PC-9 (cell line): ENCODE measurements at regions not wholly inside any gene's neighbourhood (a gene's known extent, or its start where the extent isn't known, plus 50 kb on each side); places are given as distances from the start of the nearest gene placed in this dataset.

Source experiments
- EZH2 ChIP-seq: fragments of 200-600 bp; sonication (generic); IDR thresholded peaks from 2 replicates; pipeline ENCODE4 v1.8.0; 2017; ENCODE audit warnings: antibody characterized with exemption, low read depth
- TF ChIP-seq, protein P1 (sequence below): fragments of 200-600 bp; sonication (generic); conservative IDR thresholded peaks from 2 replicates; pipeline ENCODE4 v1.6.1; 2017; ENCODE audit warnings: mixed run types, antibody characterized with exemption, mild to moderate bottlenecking, moderate library complexity

GRCh38 chr18:44286049-44286448 is 394.6 kb upstream of the SETBP1 start:
- TF ChIP-seq, protein P1, sequence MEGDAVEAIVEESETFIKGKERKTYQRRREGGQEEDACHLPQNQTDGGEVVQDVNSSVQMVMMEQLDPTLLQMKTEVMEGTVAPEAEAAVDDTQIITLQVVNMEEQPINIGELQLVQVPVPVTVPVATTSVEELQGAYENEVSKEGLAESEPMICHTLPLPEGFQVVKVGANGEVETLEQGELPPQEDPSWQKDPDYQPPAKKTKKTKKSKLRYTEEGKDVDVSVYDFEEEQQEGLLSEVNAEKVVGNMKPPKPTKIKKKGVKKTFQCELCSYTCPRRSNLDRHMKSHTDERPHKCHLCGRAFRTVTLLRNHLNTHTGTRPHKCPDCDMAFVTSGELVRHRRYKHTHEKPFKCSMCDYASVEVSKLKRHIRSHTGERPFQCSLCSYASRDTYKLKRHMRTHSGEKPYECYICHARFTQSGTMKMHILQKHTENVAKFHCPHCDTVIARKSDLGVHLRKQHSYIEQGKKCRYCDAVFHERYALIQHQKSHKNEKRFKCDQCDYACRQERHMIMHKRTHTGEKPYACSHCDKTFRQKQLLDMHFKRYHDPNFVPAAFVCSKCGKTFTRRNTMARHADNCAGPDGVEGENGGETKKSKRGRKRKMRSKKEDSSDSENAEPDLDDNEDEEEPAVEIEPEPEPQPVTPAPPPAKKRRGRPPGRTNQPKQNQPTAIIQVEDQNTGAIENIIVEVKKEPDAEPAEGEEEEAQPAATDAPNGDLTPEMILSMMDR, result no peak
- TF ChIP-seq EZH2, result no peak
